Pancreas (tissue), 10 donors: ENCODE measurements at regions not wholly inside any gene's neighbourhood (a gene's known extent, or its start where the extent isn't known, plus 50 kb on each side); places are given as distances from the start of the nearest gene placed in this dataset.
"Not testable (repeated sequence)": the region's sequence is repeated elsewhere in the genome, so short reads cannot be mapped to it uniquely, and the experiment has no call there.

Source experiments
- ATAC-seq, 4 donors: fragments of 200-7000 bp; cut with Tn5 transposase; one replicate each; pipeline versions ENCODE4 v1.8.0 to v1.9.1; 2020; ENCODE audit warnings: mild to moderate bottlenecking in 4 of 4, moderate library complexity in 4 of 4
- DNase-seq, 6 donors: peaks; one replicate each; pipeline ENCODE4 v3.0.0-alpha.2; 2020
- FAIRE-seq: peaks from 2 replicates; lab custom pipeline; 2012; peaks lifted over from hg19 to GRCh38; lab: Jason Lieb, UNC
- H3K27ac ChIP-seq, 4 donors: fragments of 200-600 bp; sonication (generic); 1 replicate in 3 of 4; 2 replicates in 1 of 4; pipeline versions ENCODE4 v1.5.0 to v1.8.0; 2020
- H3K27me3 ChIP-seq, 4 donors: fragments of 200-600 bp; one replicate each; pipeline ENCODE4 v1.8.0; 2021
- H3K36me3 ChIP-seq, 3 donors: fragments of 200-600 bp; sonication (generic) in 1 of 3; one replicate each; pipeline versions ENCODE4 v1.5.0 to v1.8.0; 2020 to 2021
- H3K4me1 ChIP-seq, 3 donors: fragments of 200-600 bp; one replicate each; pipeline ENCODE4 v1.8.0; 2021
- H3K4me3 ChIP-seq, 4 donors: fragments of 200-600 bp; sonication (generic) in 2 of 4; one replicate each; pipeline versions ENCODE4 v1.5.0 to v1.8.0; 2020 to 2021
- H3K9me3 ChIP-seq, 4 donors: fragments of 200-600 bp; one replicate each; pipeline ENCODE4 v1.8.0; 2021
- CTCF ChIP-seq, 4 donors: fragments of 200-600 bp; sonication (generic) in 3 of 4; IDR thresholded peaks; one replicate each; pipeline versions ENCODE4 v1.5.0 to v1.8.0; 2021; ENCODE audit warnings: antibody characterized with exemption in 4 of 4
- WGBS, 2 donors: extraction: QIAGEN DNeasy Blood & Tissue Kit; methylation state at CpG; one replicate each; pipeline ENCODE4 v1.1.7; 2013; 5-methylcytosine and 5-hydroxymethylcytosine counted together
- intact Hi-C, 3 donors: fragments of 100-400 bp; cut with DNase I; formaldehyde crosslinking; loops; one replicate each; pipeline versions ENCODE4 v1.11.1 to v1.14.2; 2022
- donor health status: healthy with polysubstance abuse.
- donor health status: DM: no; HTN: no; CAD: no; lungs with moderate emphysema.
- donor health status: DM: no; HTN: no; CAD: no.
- donor health status: control.
- donor health status: control.
- donor health status: Bipolar disorder and iron deficiency.
- donor health status: DM: yes; HTN: yes; CAD: no.
- donor health status: DM: no; HTN: no; CAD: no.
- donor health status: DM: no; HTN: no; CAD: no.
- donor health status: DM: yes; HTN: yes; CAD: no.

- no peak overlapping the region for H3K27ac ChIP-seq
These were observed 102.8 kb downstream of the NAV1 start for GRCh38 chr1:201641524-201642253.

GRCh38 chr1:201643835-201644104, 104.8 kb downstream of the NAV1 start:
- TF ChIP-seq CTCF (IDR thresholded peaks at IDR 0.05) = no peak

More at GRCh38 chr1:201641524-201642253, 102.8 kb downstream of the NAV1 start:
- intact Hi-C loops = no loop called here
- Histone ChIP-seq H3K27me3 (no peaks in the 10 kb centered on the region), H3K4me1 (no peaks in the 10 kb centered on the region), H3K36me3 (no peaks in the 10 kb centered on the region), H3K9me3 (no peaks in the 10 kb centered on the region), H3K4me3 (no peak overlapping the region)
- WGBS, 2 donors = 85 to 88% methylated on average over 4 of the region's 4 CpGs
- DNase-seq = no peak
- ATAC-seq = no peak
- no peak for TF ChIP-seq CTCF (IDR thresholded peaks at IDR 0.05)
- no peak for FAIRE-seq

DNA sequence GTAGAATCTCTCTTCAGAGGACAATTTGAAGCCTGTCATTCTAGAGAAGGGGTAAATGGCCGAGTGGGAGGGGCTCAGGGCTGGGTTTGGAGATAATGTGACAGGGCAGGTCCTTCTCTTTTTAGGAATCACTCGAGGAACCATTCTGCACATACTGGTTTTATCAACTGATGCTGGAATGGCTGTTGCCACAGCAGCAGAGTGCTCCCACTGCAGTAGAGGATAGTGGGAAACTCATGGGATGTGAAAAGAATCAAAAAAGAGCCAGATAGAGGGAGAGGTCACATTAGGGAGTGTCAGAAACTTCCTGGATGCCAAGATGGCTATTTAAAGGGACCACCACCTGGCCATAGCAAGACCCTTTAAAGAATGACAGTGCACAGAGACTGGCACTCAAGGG, 105.3 kb downstream of the NAV1 start:
- H3K27ac ChIP-seq = no peak overlapping the region
- H3K4me1 ChIP-seq = peaks cover 0 to 4% (median 3%) of the 10 kb centered on the region in 3 donors
- H3K27me3 ChIP-seq = no peaks in the 10 kb centered on the region
- ATAC-seq (no peak), DNase-seq (no peak), FAIRE-seq (no peak)
- intact Hi-C loops = no loop called here
- TF ChIP-seq CTCF (IDR thresholded peaks at IDR 0.05) = no peak
- H3K36me3 ChIP-seq = no peaks in the 10 kb centered on the region
- H3K4me3 ChIP-seq = no peak overlapping the region
- H3K9me3 ChIP-seq = no peaks in the 10 kb centered on the region
- WGBS, 2 donors = 60 to 63% methylated on average over 2 of the region's 2 CpGs

More at GRCh38 chr1:201643835-201644104, 104.8 kb downstream of the NAV1 start:
- H3K4me1 ChIP-seq = peaks cover 0 to 1% (median under 1%) of the 10 kb centered on the region in 3 donors
- no peak overlapping the region for H3K4me3 ChIP-seq
- no peak for DNase-seq
- WGBS, 2 donors = 70 to 73% methylated on average over 4 of the region's 4 CpGs
- no peaks in the 10 kb centered on the region for H3K9me3 ChIP-seq
- no peak overlapping the region for H3K27ac ChIP-seq
- no peak for FAIRE-seq
- intact Hi-C loops = no loop called here
- ATAC-seq = no peak
- no peaks in the 10 kb centered on the region for H3K36me3 ChIP-seq
- H3K27me3 ChIP-seq = no peaks in the 10 kb centered on the region

- H3K36me3 ChIP-seq, FAIRE-seq, intact Hi-C loops, H3K27ac ChIP-seq, DNase-seq, H3K27me3 ChIP-seq, H3K4me1 ChIP-seq, H3K9me3 ChIP-seq, H3K4me3 ChIP-seq, ATAC-seq: not testable (repeated sequence)
- WGBS, 2 donors = 89 to 97% methylated on average over 4 of the region's 6 CpGs
These were observed 106.1 kb downstream of the NAV1 start for GRCh38 chr1:201645000-201645399.

GRCh38 chr1:201645956-201646355, 107.0 kb downstream of the NAV1 start:
- TF ChIP-seq CTCF (IDR thresholded peaks at IDR 0.05) = no peak
- no peaks in the 10 kb centered on the region for H3K9me3 ChIP-seq
- DNase-seq = no peak
- intact Hi-C loops = no loop called here
- peaks cover 3 to 4% (median 3%) of the 10 kb centered on the region in 3 donors for H3K4me1 ChIP-seq
- no peak overlapping the region for H3K27ac ChIP-seq
- no peak for FAIRE-seq
- no peaks in the 10 kb centered on the region for H3K36me3 ChIP-seq
- H3K4me3 ChIP-seq = no peak overlapping the region
- no peak for ATAC-seq
- whole genome bisulfite sequencing, 2 donors = 81 to 94% methylated on average over 3 of the region's 3 CpGs
- no peaks in the 10 kb centered on the region for H3K27me3 ChIP-seq
